NCI-H2107 (cell line): ENCODE measurements at regions not wholly inside any gene's neighbourhood (a gene's known extent, or its start where the extent isn't known, plus 50 kb on each side); places are given as distances from the start of the nearest gene placed in this dataset.
"Not testable (repeated sequence)": the region's sequence is repeated elsewhere in the genome, so short reads cannot be mapped to it uniquely, and the experiment has no call there.

Experiments used
- DNase-seq: peaks from one replicate; lab custom pipeline; 2025; lab: John Stamatoyannopoulos, UW

DNA sequence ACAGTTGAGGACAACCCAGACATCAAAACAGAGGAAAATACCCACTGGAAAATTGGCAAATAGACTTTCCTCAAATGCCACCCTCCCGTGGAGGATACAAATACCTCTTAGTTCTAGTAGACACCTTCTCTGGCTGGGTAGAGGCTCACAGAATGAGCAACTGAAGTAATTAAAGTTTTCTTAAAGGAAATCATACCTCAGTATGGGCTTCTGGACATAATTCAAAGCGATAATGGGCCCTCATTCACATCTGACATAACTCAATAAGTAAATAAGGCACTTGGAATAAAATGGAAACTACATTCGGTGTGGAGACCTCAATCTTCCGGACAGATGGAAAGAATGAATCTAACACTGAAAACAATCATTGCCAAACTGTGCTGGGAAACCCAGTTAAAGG lies 115.2 kb upstream of the PLCL2 start:
- no peak for DNase-seq

DNA sequence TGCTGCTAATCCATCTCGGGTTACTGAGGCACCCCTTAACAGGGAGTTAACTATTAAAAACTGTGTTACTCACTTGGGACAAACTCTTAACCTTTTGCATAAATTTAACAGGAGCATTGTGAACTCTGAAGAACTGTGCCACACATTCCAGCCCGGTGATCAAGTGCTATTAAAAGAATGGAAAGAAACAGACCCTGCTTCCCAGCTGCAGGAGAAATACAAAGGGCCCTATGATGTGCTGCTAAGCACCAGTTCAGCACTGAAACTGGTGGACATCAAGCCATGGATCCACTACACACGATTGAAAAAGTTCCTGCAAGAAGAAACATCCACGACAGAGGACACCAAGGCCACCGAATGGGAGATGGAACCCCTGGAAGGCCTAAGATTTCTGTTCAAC lies 114.7 kb upstream of the PLCL2 start:
- no peak for DNase-seq

DNA sequence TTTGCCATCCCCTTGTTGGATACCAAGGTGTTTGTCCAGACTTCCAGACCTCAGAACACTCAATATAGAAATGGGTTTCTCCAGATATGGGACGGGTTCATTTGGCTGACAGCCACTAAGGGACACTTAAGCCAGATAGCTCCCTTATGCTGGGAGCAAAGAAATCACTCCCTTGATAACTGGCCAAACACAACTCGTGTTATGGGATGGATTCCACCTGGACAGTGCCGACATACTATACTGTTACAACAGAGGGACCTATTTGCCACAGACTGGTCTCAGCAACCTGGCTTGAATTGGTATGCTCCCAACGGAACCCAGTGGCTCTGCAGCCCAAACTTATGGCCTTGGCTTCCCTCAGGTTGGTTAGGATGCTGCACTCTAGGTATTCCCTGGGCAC lies 114.0 kb upstream of the PLCL2 start:
- DNase-seq, result no peak

DNA sequence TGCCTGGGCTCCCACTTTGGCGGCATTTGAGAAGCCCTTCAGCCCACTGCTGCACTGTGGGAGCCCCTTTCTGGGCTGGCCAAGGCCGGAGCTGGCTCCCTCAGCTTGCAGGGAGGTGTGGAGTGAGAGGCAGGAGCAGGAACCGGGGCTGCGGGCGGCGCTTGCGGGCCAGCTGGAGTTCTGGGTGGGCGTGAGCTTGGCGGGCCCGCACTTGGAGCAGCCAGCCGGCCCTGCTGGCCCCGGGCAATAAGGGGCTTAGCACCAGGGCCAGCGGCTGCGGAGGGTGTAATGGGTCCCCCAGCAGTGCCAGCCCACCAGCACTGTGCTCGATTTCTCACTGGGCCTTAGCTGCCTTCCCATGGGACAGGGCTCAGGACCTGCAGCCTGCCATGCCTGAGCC lies 111.2 kb upstream of the PLCL2 start:
- not testable (repeated sequence) for DNase-seq

DNA sequence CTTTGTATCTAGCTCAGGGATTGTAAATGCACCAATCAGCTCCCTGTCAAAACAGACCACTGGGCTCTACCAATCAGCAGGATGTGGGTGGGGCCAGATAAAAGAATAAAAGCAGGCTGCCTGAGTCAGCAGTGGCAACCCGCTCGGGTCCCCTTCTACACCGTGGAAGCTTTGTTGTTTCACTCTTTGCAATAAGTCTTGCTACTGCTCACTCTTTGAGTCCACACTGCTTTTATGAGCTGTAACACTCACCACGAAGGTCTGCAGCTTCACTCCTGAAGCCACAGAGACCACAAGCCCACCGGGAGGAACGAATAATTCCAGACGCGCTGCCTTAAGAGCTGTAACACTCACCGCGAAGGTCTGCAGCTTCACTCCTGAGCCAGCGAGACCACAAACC lies 110.2 kb upstream of the PLCL2 start:
- DNase-seq, result not testable (repeated sequence)

DNA sequence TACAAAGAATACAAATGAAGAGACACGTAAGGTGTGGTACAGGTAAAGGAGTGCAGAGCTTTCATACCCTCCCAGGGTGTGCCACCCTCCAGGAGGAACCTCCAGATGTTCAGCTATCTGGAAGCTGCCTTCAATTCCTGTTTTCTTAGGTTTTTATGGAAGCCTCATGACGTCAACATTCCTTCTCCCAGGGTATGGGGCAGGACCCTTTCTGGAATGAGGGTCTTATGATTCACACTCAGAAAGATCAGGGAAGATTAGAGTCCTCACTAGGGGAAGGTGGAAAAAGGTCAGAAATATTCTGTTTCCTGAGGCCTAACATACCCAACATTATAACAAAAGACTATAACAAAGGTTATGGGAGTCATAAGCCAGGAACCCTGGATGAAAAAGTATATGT lies 99.8 kb upstream of the PLCL2 start:
- DNase-seq, result no peak

DNA sequence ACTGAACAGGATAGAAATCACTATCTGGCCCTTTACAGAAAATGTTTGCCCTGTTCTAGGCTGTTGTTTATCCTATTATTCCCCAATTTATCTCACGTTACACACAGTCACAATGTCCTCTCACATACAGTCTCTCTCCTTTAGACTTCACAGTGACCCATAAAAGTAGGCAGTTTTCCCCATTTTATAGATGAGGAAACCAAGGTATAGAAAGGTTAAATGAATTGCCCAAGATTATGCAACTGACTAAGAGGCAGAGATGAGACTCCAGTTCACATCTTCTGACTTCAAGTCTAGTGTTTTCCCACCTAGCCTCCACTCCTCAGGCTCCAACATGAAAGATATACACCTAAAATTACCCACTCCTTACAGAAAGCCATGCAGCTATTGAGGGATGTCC lies 99.3 kb upstream of the PLCL2 start:
- DNase-seq, result no peak

DNA sequence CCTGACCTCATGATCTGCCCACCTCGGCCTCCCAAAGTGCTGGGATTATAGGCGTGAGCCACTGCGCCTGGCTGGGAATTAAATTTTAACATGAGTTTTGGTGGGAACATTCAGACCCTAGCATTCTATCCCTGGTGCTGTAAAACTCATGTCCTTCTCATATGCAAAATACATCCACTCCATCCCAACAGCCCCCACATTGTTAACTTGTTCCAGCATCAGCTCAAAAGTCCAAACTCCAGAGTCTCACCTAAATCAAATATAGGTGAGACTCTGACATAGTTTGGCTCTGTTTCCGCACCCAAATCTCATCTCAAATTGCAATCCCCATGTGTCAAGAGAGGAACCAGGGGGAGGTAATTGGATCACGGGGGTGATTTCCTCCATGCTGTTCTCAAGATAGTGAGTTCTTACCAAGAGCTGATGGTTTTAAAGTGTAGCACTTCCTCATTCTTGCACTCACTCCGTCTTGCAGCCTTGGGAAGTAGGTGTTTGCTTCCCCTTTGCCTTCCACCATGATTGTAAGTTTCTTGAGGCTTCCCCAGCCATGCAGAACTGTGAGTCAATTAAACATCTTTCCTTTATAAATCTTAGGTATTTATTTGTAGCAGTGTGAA lies 96.2 kb upstream of the PLCL2 start:
- DNase-seq, result no peak

DNA sequence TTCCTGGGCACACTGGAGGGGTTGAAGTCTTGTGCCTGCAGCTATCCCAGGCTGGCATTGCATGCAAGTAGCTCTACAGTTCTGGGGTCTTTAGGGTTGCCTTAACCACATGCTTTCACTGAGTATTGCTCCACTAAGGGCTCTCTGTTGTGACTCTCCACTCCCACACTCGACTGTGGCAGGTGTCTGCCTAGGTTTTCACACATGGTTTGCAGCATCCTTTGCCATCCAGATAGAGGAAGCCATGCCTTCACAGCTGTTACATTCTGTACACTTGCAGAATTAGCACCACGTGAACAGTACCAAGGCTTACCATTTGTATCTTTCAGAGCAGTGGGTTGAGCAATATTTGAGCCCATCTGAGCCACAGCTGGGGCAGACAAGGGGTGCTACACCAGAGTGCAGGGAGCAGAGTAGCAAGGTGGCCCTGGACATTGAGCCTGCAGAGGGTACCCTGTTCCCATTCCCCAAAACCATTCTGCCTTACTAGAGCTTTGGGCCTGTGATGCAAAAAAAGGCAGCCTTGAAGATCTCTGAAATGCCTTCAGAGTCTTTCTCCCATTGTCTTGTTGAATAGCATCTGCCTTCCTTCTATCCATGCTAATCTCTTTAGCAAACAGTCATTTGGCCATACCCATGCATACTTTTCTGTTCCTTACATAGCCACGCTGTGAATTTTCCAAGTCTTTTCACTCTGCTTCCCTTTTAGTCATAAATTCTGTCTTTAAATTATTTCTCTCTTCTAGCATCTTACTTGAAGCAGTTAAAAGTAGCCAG lies 95.2 kb upstream of the PLCL2 start:
- no peak for DNase-seq

DNA sequence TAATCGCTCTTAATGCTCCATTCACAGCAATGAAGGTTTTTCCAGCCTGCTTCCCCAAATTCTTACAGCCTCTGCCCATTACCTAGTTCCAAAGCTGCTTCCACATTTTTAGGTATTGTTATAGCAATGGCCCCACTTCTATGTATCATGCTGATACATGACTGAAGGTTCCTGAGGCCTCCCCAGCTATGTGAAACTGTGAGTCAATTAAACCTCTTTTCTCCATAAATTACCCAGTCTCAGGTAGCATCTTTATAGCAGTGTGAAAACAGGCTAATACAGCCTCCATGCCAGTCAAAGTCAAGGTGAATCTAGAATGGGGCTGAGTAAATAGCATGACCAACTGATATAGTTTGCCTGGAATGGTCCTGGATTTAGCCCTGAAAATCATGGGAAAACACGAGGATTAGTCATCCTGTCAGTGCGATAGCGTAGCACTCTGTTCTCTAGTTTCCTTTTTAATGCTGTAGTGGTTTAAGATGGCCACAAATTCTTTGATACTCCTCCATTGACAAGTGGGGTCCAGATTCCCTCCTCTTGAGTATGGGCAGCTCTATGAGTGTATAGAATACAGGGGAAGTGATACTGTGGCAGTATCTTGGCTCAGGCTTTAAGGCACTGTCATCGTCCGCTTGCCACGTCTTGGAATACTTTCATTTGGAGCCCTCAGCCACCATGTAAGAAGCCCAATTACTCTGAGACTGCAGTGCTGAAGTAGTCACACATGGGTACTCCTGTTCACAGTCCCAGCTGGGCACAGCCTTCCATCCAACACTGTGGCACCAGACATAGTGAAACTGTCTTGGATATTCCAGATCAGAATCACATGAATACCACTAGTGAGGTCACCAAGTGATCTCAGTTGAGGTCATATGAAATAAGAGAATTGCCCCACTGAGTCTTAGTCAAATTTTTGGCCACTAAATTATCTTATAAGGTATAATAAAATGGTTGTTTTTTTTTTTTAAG lies 94.0 kb upstream of the PLCL2 start:
- no peak for DNase-seq

DNA sequence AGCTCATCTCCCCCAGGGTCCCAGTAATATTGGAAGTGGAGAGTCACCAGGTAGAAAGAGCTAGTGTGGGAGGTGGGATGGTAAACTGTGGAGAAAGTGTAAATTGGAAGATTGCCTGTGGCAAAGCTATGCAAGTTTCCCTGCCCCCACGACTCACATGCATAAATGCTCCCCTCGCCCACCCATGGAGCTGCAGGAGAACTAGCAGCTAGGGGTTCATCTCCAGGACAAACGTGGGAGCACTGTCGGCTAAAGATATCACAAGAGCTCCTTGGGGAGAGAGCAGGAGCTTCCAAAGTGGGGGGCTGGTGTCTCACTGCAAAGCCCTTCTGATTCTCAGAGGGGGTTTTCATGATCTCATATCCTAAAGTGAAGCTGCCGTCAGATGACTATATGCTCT lies 91.4 kb upstream of the PLCL2 start:
- no peak for DNase-seq

DNA sequence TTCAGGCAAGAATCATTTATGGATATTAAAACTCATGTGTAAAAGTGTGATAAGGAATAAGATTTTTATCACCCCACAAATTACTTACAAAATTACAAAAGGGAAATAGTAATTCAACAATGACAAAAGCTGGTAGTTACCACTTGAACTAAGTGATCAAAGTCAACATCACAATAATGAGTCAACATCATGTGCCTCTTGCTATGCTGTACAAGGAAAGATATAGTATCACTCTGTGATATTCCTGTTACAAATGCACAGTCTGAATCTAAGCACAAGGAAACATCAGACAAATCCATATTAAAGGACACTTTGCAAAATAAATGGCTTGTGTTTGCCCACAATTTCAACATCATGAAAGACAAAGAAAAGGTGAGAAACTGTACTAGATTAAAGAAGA lies 90.5 kb upstream of the PLCL2 start:
- DNase-seq, result no peak

DNA sequence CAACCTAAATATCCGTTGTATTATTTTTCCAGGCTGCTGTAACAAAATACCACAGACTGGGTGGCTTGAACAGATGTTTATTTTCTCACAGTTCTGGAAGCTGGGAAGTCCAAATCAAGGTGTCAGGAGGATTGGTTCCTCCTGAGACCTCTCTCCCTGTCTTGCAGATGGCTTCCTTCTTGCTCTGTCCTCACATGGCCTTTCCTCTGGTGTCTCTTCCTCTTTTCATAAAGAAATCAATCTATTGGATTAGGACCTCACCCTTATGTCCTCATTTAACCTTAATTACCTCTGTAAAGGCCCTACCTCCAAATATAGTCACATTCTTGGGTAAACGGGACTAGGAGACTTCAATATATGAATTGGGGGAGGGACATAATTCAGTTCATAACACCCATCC lies 89.2 kb upstream of the PLCL2 start:
- no peak for DNase-seq

DNA sequence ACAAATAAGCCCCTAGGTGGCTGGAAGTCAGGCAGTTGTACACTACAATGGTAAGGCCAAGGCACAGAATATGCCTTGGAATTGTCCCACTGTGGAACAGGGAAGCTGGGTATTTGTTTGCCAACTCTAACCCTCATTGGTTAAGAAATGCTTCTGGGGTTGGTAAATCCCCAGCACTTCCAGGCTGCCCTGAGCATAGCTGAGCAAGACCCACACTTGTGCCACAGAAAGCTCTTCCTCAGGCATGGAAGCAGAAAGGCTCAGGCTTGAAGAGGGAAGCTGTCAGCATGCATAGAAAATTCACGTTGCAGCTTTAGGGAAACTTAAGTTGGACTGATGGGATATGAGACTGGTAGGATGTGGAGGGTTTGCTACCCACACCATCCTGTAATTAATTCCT lies 86.9 kb upstream of the PLCL2 start:
- no peak for DNase-seq

DNA sequence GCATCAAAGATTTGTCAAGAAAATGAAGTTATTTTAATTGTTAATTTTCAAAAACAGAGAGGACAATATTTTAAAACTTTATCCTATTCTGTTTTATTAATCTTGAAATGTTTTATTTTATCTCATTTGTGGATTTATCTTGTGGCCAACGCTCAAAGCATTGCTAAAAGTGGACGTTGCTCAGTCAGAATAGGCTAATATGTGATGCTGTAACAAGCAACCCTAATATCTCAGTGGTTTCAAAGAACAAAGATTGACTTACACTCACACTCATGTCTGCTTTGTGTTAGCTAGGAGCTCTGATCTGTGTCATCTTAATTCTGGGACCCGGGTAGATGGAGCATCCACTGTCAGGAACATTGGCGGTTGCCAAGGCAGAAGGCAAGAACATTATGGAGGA lies 86.0 kb upstream of the PLCL2 start:
- DNase-seq, result no peak

DNA sequence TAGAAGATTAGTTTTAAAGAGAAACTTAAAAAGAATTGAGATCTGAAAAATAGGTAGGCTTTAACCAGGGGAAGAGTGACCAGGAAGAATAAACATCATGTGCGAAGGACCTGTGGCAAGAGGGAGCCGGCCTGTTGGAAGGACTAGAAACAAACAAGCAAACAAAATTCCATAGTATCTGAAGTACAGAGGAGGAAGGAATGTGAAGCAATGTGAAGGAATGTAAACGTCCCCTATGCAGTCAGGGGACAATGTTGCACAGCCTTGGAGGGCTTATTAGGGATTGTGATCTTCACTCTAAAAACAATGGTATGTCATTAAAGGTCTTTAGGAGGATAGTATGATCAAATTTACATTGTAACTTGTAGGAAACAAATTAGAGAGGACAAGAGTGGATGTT lies 84.4 kb upstream of the PLCL2 start:
- no peak for DNase-seq

DNA sequence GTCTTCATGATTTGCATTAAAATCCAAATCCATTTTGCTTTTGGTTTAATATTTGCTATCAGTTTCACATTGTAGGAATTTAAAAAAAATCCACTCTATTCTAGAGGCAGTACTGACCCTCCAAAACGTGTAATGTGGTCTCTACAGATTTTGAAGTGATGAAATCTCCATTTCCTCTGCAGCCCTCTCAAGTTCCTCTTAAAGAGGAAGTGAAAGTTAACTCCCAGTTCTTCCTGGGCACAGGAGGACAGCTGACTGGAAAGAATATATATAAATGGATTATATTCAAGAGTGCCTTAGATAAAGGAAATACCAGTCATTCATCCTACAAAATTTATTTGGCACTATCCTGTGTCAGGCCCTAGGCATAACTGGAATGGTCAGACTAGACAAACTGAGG lies 83.5 kb upstream of the PLCL2 start:
- DNase-seq, result no peak

DNA sequence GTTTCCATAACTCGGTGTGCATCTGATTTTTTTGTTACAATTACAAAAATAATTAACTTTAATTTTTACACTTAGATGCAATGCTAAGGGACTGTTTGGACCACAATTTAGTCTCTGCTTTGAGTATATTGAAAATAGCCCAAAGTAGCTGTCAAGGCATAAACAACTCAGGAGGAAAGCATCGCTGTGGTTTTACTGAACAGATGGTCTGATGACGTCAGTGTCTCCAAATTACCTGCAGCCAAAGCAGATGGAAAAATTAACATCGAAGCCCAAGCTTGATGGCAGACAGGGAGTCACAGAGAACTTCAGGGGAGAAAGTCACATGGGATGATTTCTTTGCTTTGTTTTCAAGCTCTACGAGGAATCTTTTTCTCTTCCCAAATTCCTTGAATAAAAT lies 83.1 kb upstream of the PLCL2 start:
- DNase-seq, result no peak

DNA sequence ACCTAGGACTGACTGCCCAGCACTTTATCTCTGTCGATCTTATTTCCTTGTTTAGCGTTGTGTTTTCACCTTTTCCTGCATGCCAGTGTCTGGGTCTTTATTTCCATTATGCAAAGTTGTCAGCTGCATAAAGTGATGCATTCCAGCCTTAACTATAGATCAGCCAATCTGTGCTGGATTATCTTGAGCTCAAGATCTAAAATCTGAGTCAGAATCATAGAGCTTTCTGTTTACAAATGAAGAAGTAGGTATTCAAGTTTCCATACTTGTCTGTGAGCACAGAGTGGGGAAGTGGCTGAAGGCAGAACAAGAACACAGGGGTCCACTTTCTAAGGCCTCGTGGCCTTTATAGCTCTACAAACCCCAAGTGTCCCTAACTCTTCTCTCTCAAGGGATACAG lies 82.4 kb upstream of the PLCL2 start:
- no peak for DNase-seq

DNA sequence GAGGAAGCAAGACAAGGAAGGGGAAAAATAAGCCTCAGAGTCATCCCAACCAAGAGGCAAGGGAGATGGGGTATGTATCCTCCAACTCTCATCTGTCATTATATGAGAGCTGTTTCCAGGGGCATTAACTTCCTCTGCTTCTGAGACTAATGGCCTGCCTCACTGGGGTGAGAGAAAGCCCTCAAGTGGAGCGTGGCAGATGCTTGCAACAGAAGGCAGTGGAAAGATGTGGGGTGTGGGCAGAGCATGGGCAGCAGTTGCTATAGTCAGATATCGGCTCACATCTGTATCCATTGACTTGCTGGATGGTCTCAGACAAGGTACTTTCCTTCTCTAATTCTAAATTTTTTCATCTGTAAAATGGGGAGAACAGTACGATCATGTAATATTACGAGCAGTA lies 81.7 kb upstream of the PLCL2 start:
- no peak for DNase-seq

DNA sequence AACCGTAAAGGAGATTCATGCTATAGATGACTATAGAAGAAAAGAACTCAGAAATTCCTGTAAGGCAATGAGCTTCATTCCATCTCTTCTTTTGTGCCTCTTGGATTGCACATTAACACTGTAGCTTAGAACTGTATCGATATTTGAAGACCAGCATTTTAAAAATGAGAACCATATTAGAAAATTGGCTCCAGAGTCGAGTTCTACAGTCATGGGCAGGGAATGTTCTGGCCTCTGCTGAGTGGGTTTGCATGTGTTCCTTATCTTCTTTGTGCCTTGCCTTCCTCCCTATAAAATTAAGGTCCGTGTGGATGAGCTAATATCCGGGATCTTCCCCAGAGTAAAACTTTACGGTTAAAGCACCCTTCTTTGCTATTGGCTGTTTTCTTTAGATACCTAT lies 77.4 kb upstream of the PLCL2 start:
- DNase-seq, result no peak

DNA sequence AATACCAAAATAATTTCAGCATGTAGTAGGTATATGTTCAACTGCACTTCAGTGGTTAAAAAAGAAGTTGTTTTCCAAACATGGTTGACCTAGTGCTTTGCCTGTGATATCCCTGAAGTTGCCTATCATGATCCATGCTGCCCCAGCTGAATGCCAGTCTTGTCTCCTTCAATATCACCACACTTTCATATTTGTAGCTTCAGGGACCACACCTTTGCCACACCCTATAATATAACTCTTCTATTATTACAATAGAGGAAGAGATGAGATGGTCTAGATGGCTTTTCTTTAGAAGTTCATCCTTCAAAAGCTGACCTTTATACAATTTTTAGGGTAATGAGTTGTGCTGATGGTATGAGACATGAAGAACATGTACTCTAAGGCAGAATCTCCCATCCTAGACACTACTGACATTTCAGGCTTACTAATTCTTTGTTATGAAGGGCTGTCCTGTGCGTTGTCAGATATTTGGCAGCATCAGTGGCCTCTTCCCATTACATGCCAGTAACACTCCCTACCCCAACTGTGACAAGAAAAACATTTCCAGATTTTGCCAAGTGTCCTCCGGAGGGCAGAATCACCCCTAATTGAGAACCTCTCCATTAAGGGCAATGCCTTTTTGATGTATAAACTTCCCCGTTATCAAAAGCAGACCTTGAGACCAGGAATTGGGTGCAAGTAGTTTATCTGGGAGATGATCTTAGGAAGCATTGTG lies 76.2 kb upstream of the PLCL2 start:
- no peak for DNase-seq
